Activated T-cell treated with anti-CD3 and anti-CD28 coated beads, Interleukin-2, amount 50 U/mL, for 4 hours (primary cell): ENCODE measurements at regions not wholly inside any gene's neighbourhood (a gene's known extent, or its start where the extent isn't known, plus 50 kb on each side); places are given as distances from the start of the nearest gene placed in this dataset.

ENCODE experiments used
- ATAC-seq, 2 donors: fragments of 200-7000 bp; cut with Tn5 transposase; one replicate each; pipeline ENCODE4 v1.10.0; 2021
- DNase-seq: peaks from one replicate; pipeline ENCODE4 v3.0.0-alpha.2; 2020
- H3K27me3 Mint-ChIP-seq: one replicate; pipeline ENCODE4 v1.8.0; 2021; ENCODE audit warnings: low read depth, mixed read lengths
- H3K36me3 Mint-ChIP-seq: one replicate; pipeline ENCODE4 v1.8.0; 2022; ENCODE audit warnings: mixed read lengths; ENCODE audit not compliant: insufficient read depth
- H3K4me1 Mint-ChIP-seq: one replicate; pipeline ENCODE4 v1.8.0; 2021; ENCODE audit warnings: low read depth, mixed read lengths
- H3K4me3 Mint-ChIP-seq: one replicate; pipeline ENCODE4 v1.8.0; 2021; ENCODE audit warnings: mild to moderate bottlenecking, moderate library complexity, mixed read lengths
- H3K9me3 Mint-ChIP-seq: one replicate; pipeline ENCODE4 v1.8.0; 2021; ENCODE audit warnings: mixed read lengths

GRCh38 chr2:239750045-239750835 is 274.9 kb downstream of the NDUFA10 start:
- Mint-ChIP-seq H3K27me3 (no peaks in the 10 kb centered on the region), H3K36me3 (no peaks in the 10 kb centered on the region), H3K9me3 (no peaks in the 10 kb centered on the region), H3K4me1 (peaks cover 16% of the 10 kb centered on the region), H3K4me3 (no peak overlapping the region)
- ATAC-seq: no peak
- DNase-seq: no peak

GRCh38 chr2:239749272-239749873 is 275.8 kb downstream of the NDUFA10 start:
- ATAC-seq (no peak), DNase-seq (no peak)
- Mint-ChIP-seq H3K27me3 (no peaks in the 10 kb centered on the region), H3K9me3 (no peaks in the 10 kb centered on the region), H3K4me3 (no peak overlapping the region), H3K4me1 (peaks cover 16% of the 10 kb centered on the region), H3K36me3 (no peaks in the 10 kb centered on the region)

GRCh38 chr2:239748811-239749210 is 276.3 kb downstream of the NDUFA10 start:
- ATAC-seq: no peak
- no peak for DNase-seq
- Mint-ChIP-seq H3K36me3 (no peaks in the 10 kb centered on the region), H3K27me3 (no peaks in the 10 kb centered on the region), H3K4me1 (peaks cover 16% of the 10 kb centered on the region), H3K9me3 (no peaks in the 10 kb centered on the region), H3K4me3 (no peak overlapping the region)

- Mint-ChIP-seq H3K9me3 (no peaks in the 10 kb centered on the region), H3K4me1 (peaks cover 11% of the 10 kb centered on the region), H3K27me3 (no peaks in the 10 kb centered on the region), H3K36me3 (no peaks in the 10 kb centered on the region), H3K4me3 (no peak overlapping the region)
- DNase-seq (no peak), ATAC-seq (no peak)
Observed at GRCh38 chr2:239747771-239748170, 277.4 kb downstream of the NDUFA10 start.

GRCh38 chr2:239747274-239747673 is 277.9 kb downstream of the NDUFA10 start:
- Mint-ChIP-seq H3K4me3 (no peak overlapping the region), H3K4me1 (peaks cover 10% of the 10 kb centered on the region), H3K9me3 (no peaks in the 10 kb centered on the region), H3K27me3 (no peaks in the 10 kb centered on the region), H3K36me3 (no peaks in the 10 kb centered on the region)
- DNase-seq (no peak), ATAC-seq (no peak)

- no peaks in the 10 kb centered on the region for H3K27me3 Mint-ChIP-seq
- no peaks in the 10 kb centered on the region for H3K36me3 Mint-ChIP-seq
- H3K9me3 Mint-ChIP-seq: no peaks in the 10 kb centered on the region
- ATAC-seq (no peak), DNase-seq (no peak)
- H3K4me3 Mint-ChIP-seq: no peak overlapping the region
- H3K4me1 Mint-ChIP-seq: peaks cover 6% of the 10 kb centered on the region
Observed at GRCh38 chr2:239746559-239747246, 278.4 kb downstream of the NDUFA10 start.

- no peaks in the 10 kb centered on the region for H3K36me3 Mint-ChIP-seq
- H3K4me3 Mint-ChIP-seq: no peak overlapping the region
- DNase-seq (no peak), ATAC-seq (no peak)
- no peaks in the 10 kb centered on the region for H3K27me3 Mint-ChIP-seq
- H3K9me3 Mint-ChIP-seq: no peaks in the 10 kb centered on the region
- peaks cover 2% of the 10 kb centered on the region for H3K4me1 Mint-ChIP-seq
Observed at GRCh38 chr2:239745386-239746227, 279.5 kb downstream of the NDUFA10 start.

GRCh38 chr2:239744706-239745340 is 280.3 kb downstream of the NDUFA10 start:
- H3K9me3 Mint-ChIP-seq: no peaks in the 10 kb centered on the region
- DNase-seq (no peak), ATAC-seq (no peak)
- H3K27me3 Mint-ChIP-seq: no peaks in the 10 kb centered on the region
- H3K4me1 Mint-ChIP-seq: peaks cover 2% of the 10 kb centered on the region
- no peaks in the 10 kb centered on the region for H3K36me3 Mint-ChIP-seq
- no peak overlapping the region for H3K4me3 Mint-ChIP-seq

- peaks cover 2% of the 10 kb centered on the region for H3K4me1 Mint-ChIP-seq
- no peak for DNase-seq
- no peak for ATAC-seq
- no peaks in the 10 kb centered on the region for H3K36me3 Mint-ChIP-seq
- H3K9me3 Mint-ChIP-seq: no peaks in the 10 kb centered on the region
- no peaks in the 10 kb centered on the region for H3K27me3 Mint-ChIP-seq
- no peak overlapping the region for H3K4me3 Mint-ChIP-seq
Observed at GRCh38 chr2:239743206-239743605, 281.9 kb downstream of the NDUFA10 start.

- Mint-ChIP-seq H3K36me3 (no peaks in the 10 kb centered on the region), H3K4me1 (no peaks in the 10 kb centered on the region), H3K4me3 (no peak overlapping the region), H3K27me3 (no peaks in the 10 kb centered on the region), H3K9me3 (no peaks in the 10 kb centered on the region)
- no peak for DNase-seq
- no peak for ATAC-seq
Observed at GRCh38 chr2:239742377-239742776, 282.8 kb downstream of the NDUFA10 start.

- no peaks in the 10 kb centered on the region for H3K9me3 Mint-ChIP-seq
- no peaks in the 10 kb centered on the region for H3K36me3 Mint-ChIP-seq
- H3K4me1 Mint-ChIP-seq: no peaks in the 10 kb centered on the region
- H3K4me3 Mint-ChIP-seq: no peak overlapping the region
- DNase-seq (no peak), ATAC-seq (no peak)
- H3K27me3 Mint-ChIP-seq: no peaks in the 10 kb centered on the region
Observed at GRCh38 chr2:239739206-239739605, 285.9 kb downstream of the NDUFA10 start.

- no peaks in the 10 kb centered on the region for H3K9me3 Mint-ChIP-seq
- H3K4me3 Mint-ChIP-seq: no peak overlapping the region
- no peaks in the 10 kb centered on the region for H3K36me3 Mint-ChIP-seq
- DNase-seq (no peak), ATAC-seq (no peak)
- no peaks in the 10 kb centered on the region for H3K27me3 Mint-ChIP-seq
- no peaks in the 10 kb centered on the region for H3K4me1 Mint-ChIP-seq
Observed at GRCh38 chr2:239738159-239738558, 287.0 kb downstream of the NDUFA10 start.

GRCh38 chr2:239737144-239737463 is 288.0 kb downstream of the NDUFA10 start:
- H3K27me3 Mint-ChIP-seq: no peaks in the 10 kb centered on the region
- H3K4me3 Mint-ChIP-seq: no peak overlapping the region
- ATAC-seq (no peak), DNase-seq (no peak)
- H3K36me3 Mint-ChIP-seq: no peaks in the 10 kb centered on the region
- no peaks in the 10 kb centered on the region for H3K9me3 Mint-ChIP-seq
- no peaks in the 10 kb centered on the region for H3K4me1 Mint-ChIP-seq
